IPS-NIHi7 (cell line): ENCODE measurements at regions not wholly inside any gene's neighbourhood (a gene's known extent, or its start where the extent isn't known, plus 50 kb on each side); places are given as distances from the start of the nearest gene placed in this dataset.
"Not testable (repeated sequence)": the region's sequence is repeated elsewhere in the genome, so short reads cannot be mapped to it uniquely, and the experiment has no call there.

Experiments used
- DNase-seq: peaks from one replicate; pipeline ENCODE4 v3.0.0; 2012; ENCODE audit warnings: mixed read lengths; ENCODE audit errors: extremely low spot score

GRCh38 chr4:28277931-28278330 is 1417.3 kb downstream of the STIM2 start:
- DNase-seq = no peak

- DNase-seq = no peak
Measured at GRCh38 chr4:28278676-28279075, 1418.0 kb downstream of the STIM2 start.

GRCh38 chr4:28279249-28279648 is 1418.6 kb downstream of the STIM2 start:
- DNase-seq = no peak

- DNase-seq = not testable (repeated sequence)
Measured at GRCh38 chr4:28286266-28286665, 1425.6 kb downstream of the STIM2 start.

- DNase-seq = no peak
Measured at GRCh38 chr4:28287831-28288233, 1427.2 kb downstream of the STIM2 start.

GRCh38 chr4:28296239-28296638 is 1435.6 kb downstream of the STIM2 start:
- DNase-seq = no peak

GRCh38 chr4:28310926-28311325 is 1450.3 kb downstream of the STIM2 start:
- DNase-seq = no peak

GRCh38 chr4:28312497-28312896 is 1451.9 kb downstream of the STIM2 start:
- not testable (repeated sequence) for DNase-seq

- DNase-seq = no peak
Measured at GRCh38 chr4:28313729-28314713, 1453.4 kb downstream of the STIM2 start.

GRCh38 chr4:28317221-28317620 is 1456.6 kb downstream of the STIM2 start:
- DNase-seq = no peak

GRCh38 chr4:28334249-28334648 is 1473.6 kb downstream of the STIM2 start:
- no peak for DNase-seq

- no peak for DNase-seq
Measured at GRCh38 chr4:28341784-28342183, 1481.1 kb downstream of the STIM2 start.

GRCh38 chr4:28350485-28350884 is 1489.8 kb downstream of the STIM2 start:
- DNase-seq = no peak

- DNase-seq = no peak
Measured at GRCh38 chr4:28351102-28351501, 1490.5 kb downstream of the STIM2 start.

GRCh38 chr4:28351826-28352225 is 1491.2 kb downstream of the STIM2 start:
- no peak for DNase-seq

GRCh38 chr4:28354880-28355656 is 1494.4 kb downstream of the STIM2 start:
- DNase-seq = no peak

- peak; percentile 23 for DNase-seq
Measured at GRCh38 chr4:28357990-28358389, 1497.3 kb downstream of the STIM2 start.

GRCh38 chr4:28358606-28359005 is 1498.0 kb downstream of the STIM2 start:
- DNase-seq = no peak

GRCh38 chr4:28360681-28361080 is 1500.0 kb downstream of the STIM2 start:
- DNase-seq = no peak

- DNase-seq = no peak
Measured at GRCh38 chr4:28362169-28362568, 1501.5 kb downstream of the STIM2 start.

- DNase-seq = no peak
Measured at GRCh38 chr4:28369499-28369898, 1508.9 kb downstream of the STIM2 start.

GRCh38 chr4:28373191-28373590 is 1512.5 kb downstream of the STIM2 start:
- no peak for DNase-seq

GRCh38 chr4:28373601-28374000 is 1513.0 kb downstream of the STIM2 start:
- no peak for DNase-seq
